A673 (cell line): ENCODE measurements at regions not wholly inside any gene's neighbourhood (a gene's known extent, or its start where the extent isn't known, plus 50 kb on each side); places are given as distances from the start of the nearest gene placed in this dataset. TPM values are rescaled to one million over a fixed set of nuclear protein-coding genes. Genes with fewer than 3 reads are reported as not detected.

ENCODE experiments used
- BruUV-seq: library from RNA; stranded (reverse); fragments of 400-500 nt; replicated peaks from 2 replicates; lab custom pipeline; 2021; lab: Mats Ljungman, UMichigan
- CTCF ChIA-PET: fragments of 300-600 bp; sonication (Branson Sonifier 250); formaldehyde crosslinking; loops from one replicate; lab custom pipeline; 2022; ENCODE audit warnings: antibody characterized with exemption; lab: Charles Lee
- POLR2A ChIA-PET: fragments of 300-600 bp; sonication (Branson Sonifier 250); formaldehyde crosslinking; loops from one replicate; lab custom pipeline; 2022; ENCODE audit warnings: antibody characterized with exemption; ENCODE audit not compliant: low non-redundant PET; lab: Charles Lee
- DNase-seq: peaks from one replicate; pipeline ENCODE4 v3.0.0-alpha.2; 2015; ENCODE audit warnings: low spot score
- H3K27ac ChIP-seq: fragments of 200-600 bp; sonication (generic); 2 replicates; pipeline ENCODE4 v1.5.1; 2016; ENCODE audit warnings: mixed run types, low read depth, mild to moderate bottlenecking, mixed read lengths, antibody characterized with exemption, low read length; ENCODE audit not compliant: poor library complexity, severe bottlenecking
- H3K27me3 ChIP-seq: fragments of 200-600 bp; sonication (generic); replicated peaks from 2 replicates; pipeline ENCODE4 v1.6.1; 2017; ENCODE audit warnings: mixed run types, low read depth, mild to moderate bottlenecking, mixed read lengths, antibody characterized with exemption, low read length; ENCODE audit not compliant: insufficient read depth, poor library complexity
- H3K36me3 ChIP-seq: fragments of 200-600 bp; sonication (generic); 2 replicates; pipeline ENCODE4 v1.6.1; 2016; ENCODE audit warnings: mixed run types, mild to moderate bottlenecking, mixed read lengths, antibody characterized with exemption, low read length; ENCODE audit not compliant: insufficient read depth, poor library complexity, severe bottlenecking
- H3K4me1 ChIP-seq: fragments of 200-600 bp; sonication (generic); 2 replicates; pipeline ENCODE4 v1.6.1; 2017; ENCODE audit warnings: mixed run types, mild to moderate bottlenecking, mixed read lengths, antibody characterized with exemption, low read length; ENCODE audit not compliant: insufficient read depth, poor library complexity, severe bottlenecking
- H3K4me3 ChIP-seq: fragments of 200-600 bp; sonication (generic); 2 replicates; pipeline ENCODE4 v1.5.1; 2016; ENCODE audit warnings: low read depth, mixed run types, mild to moderate bottlenecking, mixed read lengths, low read length; ENCODE audit not compliant: poor library complexity, severe bottlenecking
- H3K9me3 ChIP-seq: fragments of 200-600 bp; sonication (generic); 2 replicates; pipeline ENCODE4 v1.6.1; 2016; ENCODE audit warnings: mixed run types, low read depth, mild to moderate bottlenecking, mixed read lengths, antibody characterized with exemption, low read length; ENCODE audit not compliant: poor library complexity, severe bottlenecking
- EZH2 ChIP-seq: fragments of 200-600 bp; sonication (generic); IDR thresholded peaks from 2 replicates; pipeline ENCODE4 v1.6.1; 2017; ENCODE audit warnings: borderline replicate concordance, low read depth, mild to moderate bottlenecking, mixed read lengths, antibody characterized with exemption, low read length; ENCODE audit not compliant: poor library complexity, severe bottlenecking
- intact Hi-C: fragments of 100-400 bp; cut with micrococcal nuclease; formaldehyde crosslinking; loops from one replicate; pipeline ENCODE4 v1.10.0; 2022; ENCODE audit not compliant: unreplicated experiment
- microRNA-seq: library from miRNA; unstranded; fragments of <30 nt; microRNA quantifications from one replicate; pipeline ENCODE4 v1.2.0, GENCODE V29; 2021
- TF ChIP-seq, protein P1 (sequence below): fragments of 300-800, 200-600 bp; sonication (generic); conservative IDR thresholded peaks from 2 replicates; pipeline ENCODE4 v1.5.1; 2017; ENCODE audit warnings: low read depth, mild to moderate bottlenecking, antibody characterized with exemption, low read length, moderate library complexity, mixed read lengths

DNA sequence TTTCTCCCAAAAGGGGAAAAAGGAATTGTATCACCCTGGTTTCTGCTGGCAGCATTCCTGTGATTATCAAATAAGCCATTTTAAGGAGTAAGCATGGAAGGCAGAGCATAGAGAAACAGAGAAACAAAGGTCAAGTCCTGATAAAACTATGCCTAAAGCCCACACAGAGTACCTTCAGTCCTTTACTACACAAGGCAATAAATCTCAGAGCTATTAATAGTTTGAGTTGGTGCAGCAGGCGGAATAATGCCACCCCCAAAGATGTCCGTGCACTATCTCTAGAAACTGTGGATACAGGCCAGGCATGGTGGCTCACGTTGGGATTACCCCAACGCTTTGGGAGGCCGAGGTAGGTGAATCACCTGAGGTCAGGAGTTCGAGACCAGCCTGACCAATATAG lies 58.1 kb upstream of the ZBTB40 start:
- H3K4me1 ChIP-seq, result no peaks in the 10 kb centered on the region
- intact Hi-C loops, result no loop called here
- ChIA-PET CTCF (no interaction called here), POLR2A (no interaction called here)
- H3K36me3 ChIP-seq, result no peaks in the 10 kb centered on the region
- no peak for DNase-seq
- no peaks in the 10 kb centered on the region for H3K9me3 ChIP-seq
- H3K27me3 ChIP-seq, result peaks cover 22% of the 10 kb centered on the region
- H3K4me3 ChIP-seq, result no peak overlapping the region
- TF ChIP-seq EZH2, result no peak
- H3K27ac ChIP-seq, result no peak overlapping the region
- BruUV-seq, result no TSS peak

DNA sequence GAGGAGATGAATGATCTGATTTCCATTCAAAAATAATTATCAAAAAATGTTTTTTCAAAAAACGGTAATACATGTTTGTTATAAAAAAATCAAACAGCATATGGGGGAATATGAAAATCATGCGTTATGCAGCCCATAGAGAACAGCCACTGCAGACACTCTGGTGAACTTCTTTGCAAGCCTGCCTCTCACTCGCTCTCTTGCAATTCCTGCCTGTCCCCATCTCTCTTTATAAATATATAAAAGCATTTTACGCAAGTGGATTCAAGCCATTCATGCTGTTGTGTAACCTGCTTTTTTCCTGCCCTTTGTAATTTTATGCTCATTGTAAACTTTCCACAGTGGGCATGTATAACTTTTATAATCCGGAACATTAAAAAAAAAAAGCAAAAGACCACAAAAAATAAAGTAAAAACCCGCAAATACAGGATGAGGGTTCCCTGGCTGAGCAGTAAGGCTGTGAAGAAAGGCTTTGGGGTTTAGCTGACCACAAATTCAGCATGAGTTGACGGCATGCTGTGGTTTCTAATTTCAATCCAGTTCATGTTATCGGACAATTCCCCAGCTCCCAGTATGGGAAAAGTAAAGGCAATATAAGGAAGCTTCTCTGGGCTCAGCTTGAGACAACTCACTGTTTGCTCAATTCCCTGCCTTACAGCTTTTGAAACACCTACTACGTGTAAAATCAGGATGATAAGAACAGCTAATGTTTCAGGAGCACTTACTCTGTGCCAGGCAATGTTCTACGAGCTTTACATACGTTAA lies 52.8 kb upstream of the ZBTB40 start:
- ChIA-PET CTCF (no interaction called here), POLR2A (no interaction called here)
- no peaks in the 10 kb centered on the region for H3K9me3 ChIP-seq
- DNase-seq, result no peak
- TF ChIP-seq, protein P1, sequence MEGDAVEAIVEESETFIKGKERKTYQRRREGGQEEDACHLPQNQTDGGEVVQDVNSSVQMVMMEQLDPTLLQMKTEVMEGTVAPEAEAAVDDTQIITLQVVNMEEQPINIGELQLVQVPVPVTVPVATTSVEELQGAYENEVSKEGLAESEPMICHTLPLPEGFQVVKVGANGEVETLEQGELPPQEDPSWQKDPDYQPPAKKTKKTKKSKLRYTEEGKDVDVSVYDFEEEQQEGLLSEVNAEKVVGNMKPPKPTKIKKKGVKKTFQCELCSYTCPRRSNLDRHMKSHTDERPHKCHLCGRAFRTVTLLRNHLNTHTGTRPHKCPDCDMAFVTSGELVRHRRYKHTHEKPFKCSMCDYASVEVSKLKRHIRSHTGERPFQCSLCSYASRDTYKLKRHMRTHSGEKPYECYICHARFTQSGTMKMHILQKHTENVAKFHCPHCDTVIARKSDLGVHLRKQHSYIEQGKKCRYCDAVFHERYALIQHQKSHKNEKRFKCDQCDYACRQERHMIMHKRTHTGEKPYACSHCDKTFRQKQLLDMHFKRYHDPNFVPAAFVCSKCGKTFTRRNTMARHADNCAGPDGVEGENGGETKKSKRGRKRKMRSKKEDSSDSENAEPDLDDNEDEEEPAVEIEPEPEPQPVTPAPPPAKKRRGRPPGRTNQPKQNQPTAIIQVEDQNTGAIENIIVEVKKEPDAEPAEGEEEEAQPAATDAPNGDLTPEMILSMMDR, result no peak
- TF ChIP-seq EZH2, result no peak
- H3K4me3 ChIP-seq, result no peak overlapping the region
- H3K4me1 ChIP-seq, result no peaks in the 10 kb centered on the region
- H3K36me3 ChIP-seq, result no peaks in the 10 kb centered on the region
- no peak overlapping the region for H3K27ac ChIP-seq
- H3K27me3 ChIP-seq, result peaks cover 32% of the 10 kb centered on the region
- no TSS peak for BruUV-seq
- intact Hi-C loops, result no loop called here

DNA sequence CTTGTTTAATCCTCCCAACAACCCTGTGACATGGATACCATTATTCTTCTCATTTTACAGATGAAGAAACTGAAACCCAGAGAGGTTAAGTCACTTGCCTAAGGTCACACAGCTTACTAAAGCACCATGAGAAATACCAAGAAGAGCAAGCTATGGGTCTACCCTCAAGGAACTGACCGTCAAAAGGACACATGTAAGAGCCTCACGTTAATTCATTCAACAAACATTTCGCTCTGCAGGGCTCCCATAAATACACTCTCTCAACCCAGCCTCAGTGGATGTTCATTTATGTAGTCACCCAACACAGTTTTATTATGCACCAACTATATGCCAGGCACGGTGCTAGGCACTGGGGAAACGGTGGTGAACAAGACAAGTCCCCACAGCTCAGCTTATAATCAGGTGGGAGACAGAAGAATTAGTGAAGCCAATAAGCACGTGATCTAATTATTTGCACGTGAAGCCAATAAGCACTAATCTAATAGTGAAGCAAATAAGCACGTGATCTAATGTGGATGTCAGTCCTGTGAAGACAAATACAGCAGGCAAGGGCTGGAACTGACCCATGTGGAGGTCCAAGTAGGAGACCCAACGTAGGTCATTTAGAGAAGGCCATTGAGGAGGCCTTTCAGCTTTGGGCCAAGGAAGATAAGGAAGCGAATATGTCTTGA lies 52.1 kb upstream of the ZBTB40 start:
- Histone ChIP-seq H3K9me3 (no peaks in the 10 kb centered on the region), H3K4me1 (no peaks in the 10 kb centered on the region), H3K4me3 (no peak overlapping the region), H3K27me3 (peaks cover 39% of the 10 kb centered on the region), H3K27ac (no peak overlapping the region), H3K36me3 (no peaks in the 10 kb centered on the region)
- POLR2A ChIA-PET, result no interaction called here
- DNase-seq, result no peak
- intact Hi-C loops, result no loop called here
- TF ChIP-seq, protein P1, result no peak
- no peak for TF ChIP-seq EZH2
- BruUV-seq, result no TSS peak
- CTCF ChIA-PET, result no interaction called here

Small RNAs in the stretch of these regions (microRNA-seq; reads per million reads assigned to microRNA genes)
- not detected for gene MIR4418
